Non-pigmented ciliary epithelial cell (primary cell): ENCODE measurements at regions not wholly inside any gene's neighbourhood (a gene's known extent, or its start where the extent isn't known, plus 50 kb on each side); places are given as distances from the start of the nearest gene placed in this dataset.
A peak's percentile ranks its signal among the peaks of the same experiment; 100 is the strongest.

Experiments used
- DNase-seq: peaks from one replicate; pipeline ENCODE4 v3.0.0-alpha.2; 2010; ENCODE audit warnings: low read depth

DNA sequence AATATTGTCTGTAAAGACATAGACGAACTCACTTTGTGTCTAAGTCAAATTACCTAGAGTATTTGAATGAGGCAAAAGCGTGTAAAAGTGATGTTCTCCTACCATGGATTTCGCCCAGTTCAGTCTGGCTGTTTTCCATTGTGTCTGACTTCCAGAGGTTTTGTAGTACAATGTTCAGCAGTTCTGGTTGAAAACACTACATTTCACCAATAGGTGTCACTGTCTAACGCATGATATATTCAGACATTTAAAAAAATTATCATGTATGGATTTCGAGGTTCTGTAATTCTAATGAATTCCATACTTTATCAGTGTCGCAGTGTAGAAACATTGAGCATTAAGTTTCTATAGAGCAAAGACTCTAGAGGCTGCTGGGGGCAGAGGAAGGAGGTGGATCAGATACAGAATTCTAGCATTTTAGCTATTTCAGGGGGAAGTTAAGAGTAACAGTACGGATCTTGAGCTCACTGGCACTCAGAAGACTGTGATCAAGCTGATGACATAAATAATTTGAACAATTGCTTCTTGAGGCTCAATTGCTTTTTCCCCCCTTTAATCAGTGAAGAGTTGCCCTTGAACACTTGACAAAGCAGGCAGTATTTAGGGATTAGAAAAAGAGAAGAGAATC, 196.9 kb upstream of the RHOBTB1 start:
- peak; percentile 22 for DNase-seq

DNA sequence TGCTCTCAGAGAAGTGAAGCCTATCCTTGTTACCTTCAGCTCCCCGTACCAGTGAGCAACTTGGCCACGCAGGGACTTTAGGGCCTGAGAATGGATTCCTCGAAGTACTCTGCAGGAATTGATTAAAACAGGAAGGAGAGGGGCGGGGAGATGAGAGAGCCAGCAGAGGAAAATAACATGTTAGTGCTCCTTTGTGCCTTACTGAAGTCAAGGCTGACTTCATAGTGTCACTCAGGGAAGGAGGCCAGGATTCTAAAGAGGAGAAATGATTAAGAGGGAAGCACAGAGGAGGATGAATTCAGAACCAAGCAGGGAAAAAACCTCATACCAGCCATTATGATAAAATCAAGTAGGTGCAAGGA, 195.6 kb upstream of the RHOBTB1 start:
- DNase-seq = no peak

DNA sequence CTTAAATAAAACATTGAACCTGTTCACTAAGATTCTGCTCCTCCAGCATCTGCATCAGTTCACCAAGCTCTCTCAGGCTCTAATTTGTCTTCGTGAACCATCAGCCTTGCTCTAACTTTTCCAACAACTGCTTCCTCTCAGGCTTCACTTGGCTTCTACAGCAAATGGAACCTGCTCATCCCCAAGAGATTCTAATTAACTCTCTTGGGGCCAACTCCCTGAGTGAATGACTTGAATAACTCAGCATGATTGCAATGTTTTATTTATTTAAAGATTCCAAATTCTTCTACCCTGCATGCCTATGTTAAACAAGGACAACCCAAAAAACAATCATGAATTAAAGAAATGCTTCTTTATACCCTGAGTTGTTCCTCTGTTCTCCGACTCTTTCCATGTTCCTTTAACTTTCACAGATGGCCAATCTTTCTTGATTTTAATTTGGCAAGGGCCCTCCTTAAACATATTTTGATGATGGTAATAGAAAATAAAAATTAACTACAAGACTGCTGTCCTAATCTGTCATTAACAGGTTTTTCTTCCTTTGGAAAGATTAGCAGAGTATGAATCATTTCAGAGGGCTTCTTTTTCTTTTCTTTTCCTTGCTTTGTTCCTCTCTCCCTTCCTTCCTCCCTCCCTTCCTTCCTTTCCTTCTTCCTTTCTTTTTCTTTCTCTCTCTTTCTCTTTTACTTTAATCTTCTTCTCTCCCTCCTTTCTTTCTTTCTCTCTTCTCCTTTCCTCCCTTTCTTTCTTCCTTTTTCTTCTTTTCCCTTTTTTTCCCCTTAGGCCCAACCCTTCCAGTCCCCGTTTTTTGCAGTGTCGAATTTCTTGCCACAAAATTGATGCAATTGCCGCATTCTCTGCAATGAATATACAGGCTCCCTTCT, 195.0 kb upstream of the RHOBTB1 start:
- DNase-seq = no peak

DNA sequence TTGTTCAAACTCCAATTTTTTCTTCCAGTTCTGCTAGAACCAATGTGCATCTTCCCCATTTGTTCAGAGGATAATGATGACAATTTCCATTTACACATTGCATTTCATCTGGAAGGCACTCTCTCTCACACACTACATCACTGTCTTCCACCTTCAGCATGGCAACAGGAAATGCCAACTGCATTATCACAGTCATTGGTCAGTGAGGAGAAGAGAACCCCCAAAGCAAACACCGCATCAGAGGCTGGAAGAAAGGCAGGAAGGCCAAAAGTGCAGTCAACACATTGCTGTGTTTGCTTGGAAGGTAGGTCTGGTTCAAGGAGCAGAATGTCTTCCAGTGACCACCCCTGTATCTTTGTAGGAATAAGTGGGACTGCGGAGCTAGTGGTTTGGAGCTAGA, 192.2 kb upstream of the RHOBTB1 start:
- peak; percentile 9 for DNase-seq

DNA sequence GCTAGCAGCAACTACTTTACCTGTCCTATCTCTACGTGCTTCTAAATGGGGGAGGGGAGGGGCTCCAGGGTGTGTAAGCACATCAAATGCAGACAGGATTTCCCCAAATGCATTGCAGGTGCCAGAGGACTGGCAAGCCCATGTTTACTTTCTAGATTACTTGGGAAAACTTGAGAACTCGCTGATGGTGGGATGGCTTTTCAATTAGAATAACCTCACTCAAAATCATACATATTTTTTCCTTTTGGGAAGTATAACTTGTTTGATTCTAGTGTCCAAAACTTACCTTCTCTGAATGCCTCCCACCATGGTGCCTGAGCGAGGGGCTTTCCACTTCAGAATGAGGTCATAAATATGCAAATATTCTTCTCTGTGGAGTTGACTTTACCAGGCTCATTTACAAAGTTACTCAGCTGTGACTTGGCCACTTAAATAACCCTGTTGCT, 191.3 kb upstream of the RHOBTB1 start:
- no peak for DNase-seq

DNA sequence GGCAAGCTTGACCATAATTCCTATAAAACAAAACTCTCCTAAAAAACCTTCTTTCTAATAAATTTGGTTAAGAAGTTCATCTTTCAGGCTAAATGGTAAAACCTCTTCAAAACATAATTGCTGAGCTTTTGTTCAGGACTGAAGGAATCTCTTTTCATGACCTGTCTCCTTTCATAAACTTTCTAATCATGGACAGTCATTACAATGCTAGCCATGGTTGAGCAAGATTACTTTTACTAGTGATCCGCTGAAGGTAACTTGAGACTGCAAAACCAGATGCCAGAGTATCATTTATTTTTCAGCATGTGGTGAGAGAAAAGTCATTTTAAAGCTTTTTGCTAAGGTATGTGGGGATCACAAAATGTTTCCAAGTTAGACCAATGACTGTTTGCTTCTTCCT, 186.4 kb upstream of the RHOBTB1 start:
- DNase-seq = no peak

DNA sequence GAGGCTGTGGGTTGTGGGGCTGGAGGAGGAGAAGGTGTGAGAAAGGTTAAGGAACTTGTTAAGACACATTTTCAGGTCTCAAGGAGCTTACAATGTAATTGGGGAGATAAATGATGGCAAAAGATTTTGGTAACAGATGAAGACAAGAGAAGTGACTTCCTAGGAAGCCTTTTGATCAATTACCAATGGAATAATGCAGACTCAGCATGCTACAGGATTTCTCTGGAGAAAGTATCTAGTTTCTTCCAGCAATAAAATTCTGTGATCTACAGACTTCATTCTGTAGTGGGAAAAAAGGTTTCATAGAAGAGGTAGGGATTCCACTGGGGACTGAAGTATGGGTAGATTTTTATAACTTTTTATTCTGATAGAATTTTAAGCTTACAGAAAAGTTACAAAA, 184.2 kb upstream of the RHOBTB1 start:
- no peak for DNase-seq

DNA sequence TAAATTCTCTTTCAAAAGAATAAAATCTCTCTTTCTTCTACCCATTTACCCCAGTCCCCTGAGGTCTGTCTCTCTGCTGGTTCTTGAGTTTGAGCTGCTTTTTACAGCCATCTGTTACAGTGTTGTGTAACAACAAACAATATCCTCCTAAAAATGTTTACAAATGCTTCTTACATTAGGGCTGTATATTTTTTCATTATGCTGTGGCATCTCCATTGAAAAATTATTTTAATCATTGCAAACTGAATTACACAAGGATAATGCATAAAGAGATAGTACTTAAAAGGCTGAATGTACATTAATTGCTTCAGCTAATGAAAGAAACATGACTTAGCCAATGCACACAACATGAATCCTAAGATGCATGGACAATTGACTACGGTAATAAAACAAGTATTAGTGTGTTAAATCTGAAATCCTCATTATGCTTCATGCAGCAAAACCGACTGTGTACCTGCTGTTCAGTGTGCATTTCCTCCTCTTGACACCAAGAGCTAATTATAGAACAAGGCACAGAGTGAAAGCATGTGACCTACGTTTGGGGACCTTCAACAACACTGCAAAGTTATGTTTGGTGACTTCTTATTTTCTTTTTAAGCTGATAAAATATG, 181.7 kb upstream of the RHOBTB1 start:
- no peak for DNase-seq

DNA sequence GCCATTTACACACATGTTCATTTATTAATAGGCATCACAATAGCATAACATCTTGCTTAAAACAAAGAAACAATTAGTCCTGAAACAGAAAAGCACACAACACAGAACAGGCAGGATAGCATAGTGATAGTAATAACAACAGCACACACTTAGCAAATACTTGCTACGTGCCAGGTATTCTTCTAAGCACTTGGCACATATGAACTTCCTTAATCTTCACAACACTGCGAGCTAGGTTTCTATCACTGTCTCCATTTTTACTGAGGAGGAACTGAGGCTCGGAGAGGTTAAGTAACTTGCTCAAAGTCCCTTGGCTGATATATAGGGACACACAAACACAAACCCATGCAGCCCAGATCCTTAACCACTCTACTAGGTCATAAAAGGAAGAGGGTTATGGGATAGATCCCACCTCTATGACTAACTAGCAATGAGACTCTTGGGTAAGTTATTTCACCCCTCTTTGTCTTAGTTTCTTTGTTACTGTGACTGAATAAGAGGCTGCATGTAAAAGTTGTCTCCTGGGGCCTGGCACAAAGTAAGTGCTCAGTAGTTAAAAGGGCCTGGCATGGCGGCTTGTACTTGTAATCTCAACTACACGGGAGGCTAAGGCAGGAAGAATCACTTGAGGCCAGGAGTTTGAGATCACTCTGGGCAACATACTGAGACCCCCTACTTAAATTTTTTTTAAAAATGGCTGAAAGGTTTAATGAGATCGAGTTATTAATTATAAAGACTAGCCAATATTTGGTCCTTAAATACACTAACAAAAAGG, 181.0 kb upstream of the RHOBTB1 start:
- DNase-seq = no peak

DNA sequence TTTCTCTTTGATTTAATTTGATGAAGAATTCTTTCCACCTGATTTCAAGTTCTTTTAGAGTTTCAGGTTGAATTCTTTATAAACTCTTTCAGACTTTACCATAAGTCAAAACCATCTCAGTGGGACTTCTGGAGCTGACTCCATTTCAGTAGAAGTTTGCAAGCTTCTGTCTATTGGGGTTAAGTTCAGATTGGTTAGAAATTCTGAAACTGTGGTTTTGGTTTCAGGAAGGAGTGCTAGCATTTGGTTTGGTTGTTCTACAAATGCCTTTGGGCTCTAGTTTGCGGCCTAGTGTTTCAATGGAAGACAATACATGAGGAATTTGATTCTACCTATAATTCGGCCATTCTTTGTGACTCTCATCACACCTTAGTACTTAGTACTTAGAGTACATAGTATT, 176.8 kb upstream of the RHOBTB1 start:
- no peak for DNase-seq

DNA sequence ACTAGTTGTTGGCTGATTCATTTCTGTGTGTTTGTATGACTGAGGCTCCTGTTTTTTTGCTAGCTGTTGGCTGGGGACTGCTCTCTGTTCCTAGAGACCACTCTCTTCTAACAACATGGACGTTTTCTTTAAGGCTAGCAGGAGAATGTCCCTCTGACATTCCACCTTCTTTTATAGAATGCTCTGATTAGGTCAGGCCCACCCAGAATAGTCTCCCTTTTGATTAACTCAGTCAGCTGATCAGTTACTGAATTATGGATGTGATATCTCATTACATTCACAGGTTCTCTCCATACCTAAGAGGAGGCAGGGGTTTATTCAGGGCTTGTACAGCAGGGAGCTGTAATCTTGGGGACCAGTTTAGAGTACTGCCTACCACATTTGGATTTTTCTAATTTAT, 175.6 kb upstream of the RHOBTB1 start:
- DNase-seq = no peak

DNA sequence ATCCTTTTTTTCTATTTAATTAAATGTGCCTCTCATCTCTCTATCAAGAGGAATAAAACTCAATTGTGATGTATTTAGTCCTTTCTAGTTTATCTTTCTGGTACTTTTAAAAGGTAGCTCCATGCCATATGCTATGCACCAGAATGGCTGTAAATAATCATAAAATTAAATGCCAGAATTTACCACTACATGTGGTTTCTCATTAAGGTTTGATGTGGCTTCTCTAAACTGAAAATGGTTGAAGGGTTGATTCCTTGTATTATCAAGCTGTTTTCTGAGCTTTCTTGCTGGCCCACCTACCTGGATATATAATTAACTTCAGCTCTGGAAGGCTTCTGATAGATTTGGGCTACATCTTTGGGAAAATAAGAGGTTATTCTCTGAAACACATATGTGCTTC, 171.9 kb upstream of the RHOBTB1 start:
- no peak for DNase-seq

DNA sequence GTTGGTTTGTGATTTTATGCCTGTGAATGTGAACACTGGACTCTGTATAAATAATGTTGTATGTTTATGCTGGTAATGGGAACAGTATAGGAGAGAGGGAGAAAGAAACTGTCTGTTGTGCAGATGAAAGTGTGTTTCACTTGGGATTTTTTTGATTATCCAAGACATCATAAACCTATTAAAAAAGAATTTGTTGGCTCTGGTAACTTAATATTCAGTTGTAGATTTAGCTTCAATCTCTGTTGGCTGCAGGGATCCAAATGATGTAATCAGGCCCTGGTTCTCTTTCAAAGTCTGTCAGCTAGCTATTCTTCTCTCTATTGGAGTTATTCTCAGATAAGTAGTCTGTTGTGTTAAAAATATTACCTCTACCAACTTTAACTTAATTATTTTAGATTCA, 168.8 kb upstream of the RHOBTB1 start:
- no peak for DNase-seq

DNA sequence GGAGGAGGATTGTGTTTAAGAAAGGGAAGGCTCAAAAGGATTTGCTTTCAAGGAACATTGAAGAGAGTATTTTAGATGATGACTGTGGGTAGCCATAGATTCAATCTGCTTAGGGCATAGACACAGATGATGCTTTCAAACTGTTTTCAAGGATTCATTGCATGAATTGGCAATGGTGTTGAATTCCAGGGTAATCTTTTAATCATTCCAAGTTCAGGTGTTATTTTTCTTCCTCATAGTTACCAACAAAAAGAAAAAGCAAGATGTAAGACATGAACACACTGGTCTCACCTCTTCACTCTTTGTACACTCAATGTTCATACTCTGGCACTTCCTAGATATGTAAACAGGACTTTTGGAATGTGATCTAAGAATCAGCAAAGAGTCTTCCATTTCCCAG, 167.0 kb upstream of the RHOBTB1 start:
- DNase-seq = no peak

DNA sequence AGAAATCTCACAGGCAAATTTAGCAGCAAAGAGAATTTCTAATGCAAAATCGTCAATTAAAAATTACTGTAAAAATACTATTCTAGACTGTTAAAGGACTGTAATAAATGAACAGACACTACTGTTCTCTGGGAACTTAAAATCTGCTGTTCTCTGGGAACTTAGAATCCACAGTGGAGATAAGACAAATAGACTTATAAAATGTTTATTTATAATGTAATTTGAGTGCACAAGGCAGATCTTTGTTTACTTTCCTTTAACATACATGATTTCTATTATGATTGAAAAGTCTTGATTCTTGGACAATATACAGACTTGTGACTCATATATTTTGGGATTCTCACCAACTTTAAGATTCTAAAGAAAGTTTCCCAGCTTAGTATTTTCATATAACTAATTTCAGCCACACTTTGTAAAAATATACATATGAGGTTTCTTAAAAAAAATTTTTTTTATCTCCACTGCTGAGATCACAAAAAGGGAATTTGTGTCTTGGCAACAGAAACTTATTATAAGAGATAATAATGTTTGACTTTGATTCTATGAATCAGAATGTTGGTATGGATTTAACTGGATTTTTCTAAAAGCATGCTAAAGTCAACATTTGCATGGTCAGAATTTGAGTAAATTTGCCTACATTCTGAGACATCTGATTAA, 166.3 kb upstream of the RHOBTB1 start:
- DNase-seq = peak; percentile 35

DNA sequence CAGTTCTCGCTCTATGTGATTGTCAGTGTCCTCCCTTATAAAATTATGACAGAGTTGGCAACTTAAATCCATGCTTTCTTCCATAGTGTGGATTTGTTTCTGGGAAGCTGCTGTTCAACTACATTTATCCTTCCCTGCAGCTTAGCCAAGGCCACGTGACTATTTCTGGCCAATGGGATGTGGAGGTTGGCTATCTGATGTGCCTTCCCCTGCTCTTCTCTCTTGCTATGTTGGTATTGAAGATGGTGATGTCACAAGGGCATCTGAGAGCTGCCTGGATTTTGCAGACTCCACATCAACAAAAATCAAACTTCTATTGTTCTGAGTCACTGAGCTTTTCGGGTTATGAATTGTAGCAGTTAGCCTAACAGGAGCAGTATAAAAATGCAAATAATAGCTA, 164.9 kb upstream of the RHOBTB1 start:
- no peak for DNase-seq

DNA sequence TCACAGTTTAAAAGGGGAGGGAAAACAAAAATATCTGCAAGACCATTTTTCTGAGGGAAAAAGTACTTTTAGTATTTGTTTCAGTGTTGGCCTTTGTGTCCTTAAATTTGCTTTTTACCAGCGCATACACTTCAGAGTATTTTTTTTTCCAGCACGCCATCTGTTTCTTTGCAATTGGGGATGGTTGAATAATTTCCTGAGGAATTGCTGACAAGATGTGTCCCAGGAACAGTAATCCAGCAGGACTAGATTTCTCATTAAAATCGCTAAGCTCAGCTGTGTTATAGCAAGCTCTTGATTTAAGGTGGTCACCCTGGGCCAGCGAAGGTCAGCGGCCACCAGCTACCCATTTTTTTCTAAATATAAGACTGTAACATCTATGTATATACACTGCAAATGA, 156.9 kb upstream of the RHOBTB1 start:
- DNase-seq = no peak

DNA sequence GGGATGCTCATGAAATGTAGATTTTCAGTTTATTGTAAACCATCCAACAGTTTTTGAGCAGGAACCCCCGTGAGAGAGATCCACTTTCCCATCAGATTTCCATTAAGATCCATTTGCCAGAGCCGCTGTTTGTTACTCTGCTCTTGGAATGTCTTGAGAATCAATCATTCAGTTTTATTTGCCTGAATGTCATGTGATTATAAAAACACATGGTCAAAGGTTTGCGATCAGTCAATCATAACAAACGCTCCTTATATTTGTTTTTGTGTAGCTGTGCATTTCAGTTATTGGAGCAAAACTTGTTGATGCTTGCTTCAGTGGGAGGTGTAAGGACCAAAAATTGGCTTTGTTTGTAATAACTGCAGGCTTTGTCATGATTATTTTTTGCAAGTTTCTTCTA, 155.8 kb upstream of the RHOBTB1 start:
- DNase-seq = no peak

DNA sequence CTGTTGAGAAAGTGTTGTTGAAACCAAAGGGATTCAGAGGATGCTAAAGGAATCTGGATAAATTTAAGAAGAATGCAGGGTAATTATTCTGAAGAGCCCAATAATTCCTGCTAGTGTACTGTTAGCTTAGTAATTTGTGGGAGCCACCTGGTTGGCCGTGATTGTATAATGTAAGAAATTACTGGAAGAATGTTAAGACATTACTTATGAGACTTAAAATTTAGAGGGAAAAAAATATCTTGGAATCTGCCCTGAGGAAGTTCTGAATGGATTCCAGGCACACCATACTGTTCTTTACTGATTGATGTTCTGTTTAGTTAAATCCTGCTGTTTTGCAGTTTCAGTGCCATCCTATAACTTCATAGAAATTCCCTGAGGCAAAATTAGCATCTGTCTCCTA, 155.0 kb upstream of the RHOBTB1 start:
- no peak for DNase-seq

DNA sequence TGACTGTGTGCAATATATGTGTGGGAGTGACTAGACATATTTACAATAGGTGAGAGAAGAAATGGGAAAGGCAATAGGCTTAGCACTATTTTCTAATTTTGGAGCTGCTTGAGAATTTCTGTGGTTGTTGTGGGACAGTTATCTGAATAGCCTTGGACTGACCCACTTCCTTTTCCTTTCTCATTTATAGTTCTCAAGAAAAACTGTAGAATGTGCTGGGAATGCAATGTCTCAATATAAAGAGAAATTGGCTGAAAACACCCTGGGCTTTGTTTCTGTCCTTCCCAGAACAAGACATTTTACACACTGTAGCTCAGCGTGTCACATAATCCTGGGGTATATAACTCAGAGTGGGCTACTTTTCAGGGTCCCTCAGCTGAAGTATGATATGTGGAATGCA, 153.0 kb upstream of the RHOBTB1 start:
- DNase-seq = peak; percentile 27

DNA sequence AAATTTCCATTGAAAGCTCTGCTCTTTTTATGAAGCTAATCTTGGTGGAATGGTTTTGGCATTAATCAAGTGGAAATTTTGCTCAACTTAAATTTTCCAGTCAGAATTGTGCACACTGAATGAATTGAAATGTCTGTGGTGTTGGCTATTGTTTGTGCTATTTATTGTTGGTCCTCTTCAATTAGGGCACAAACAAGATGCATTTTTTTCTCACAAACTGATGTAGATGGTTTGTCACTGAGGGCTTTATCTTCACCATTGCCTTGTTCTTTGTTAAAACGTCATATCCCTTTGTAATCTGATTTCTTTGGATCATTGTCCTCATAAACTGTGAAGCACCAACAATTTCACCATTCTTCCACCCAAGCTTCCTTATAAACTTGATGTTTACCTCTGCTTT, 152.1 kb upstream of the RHOBTB1 start:
- no peak for DNase-seq

DNA sequence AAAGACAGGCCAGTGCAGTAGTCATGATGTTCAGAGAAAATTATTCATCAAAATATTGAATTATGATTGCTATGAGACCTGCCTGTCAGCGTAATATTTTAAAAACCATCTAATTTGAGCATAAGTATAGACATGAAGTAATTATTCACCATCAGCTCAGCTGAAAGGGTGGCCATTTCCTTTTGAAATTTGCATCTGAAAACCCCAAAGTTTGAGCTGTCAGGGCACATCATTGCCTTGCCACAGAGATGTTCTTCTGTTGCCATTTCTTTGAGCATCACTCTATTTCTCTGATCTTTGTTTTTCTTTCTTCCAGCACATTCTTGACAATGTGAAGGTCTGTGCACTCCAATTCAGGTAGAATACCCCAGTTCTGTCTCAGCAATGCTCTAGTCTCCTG, 147.5 kb upstream of the RHOBTB1 start:
- DNase-seq = no peak
